ENCODE measurements at regions not wholly inside any gene's neighbourhood (a gene's known extent, or its start where the extent isn't known, plus 50 kb on each side); places are given as distances from the start of the nearest gene placed in this dataset.

DNA sequence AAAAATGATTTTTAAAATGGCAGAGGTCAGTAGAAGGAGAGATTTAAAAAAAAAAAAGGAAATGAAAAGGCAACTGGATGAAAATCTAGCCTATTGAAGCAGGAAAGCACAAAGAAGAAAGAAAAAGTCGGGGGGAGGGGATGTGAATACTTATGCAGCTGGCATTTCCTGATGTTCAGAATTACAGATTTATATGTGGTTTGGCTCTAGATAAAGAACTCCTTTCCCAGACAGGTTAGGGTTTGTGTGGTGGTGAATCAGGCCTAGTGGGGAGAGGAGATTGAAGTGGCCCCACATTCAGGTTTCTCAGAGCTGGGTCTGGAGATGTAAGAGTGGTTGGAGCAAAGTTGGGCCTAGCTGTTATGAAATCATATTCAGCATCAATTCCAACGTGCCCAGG is 394.4 kb downstream of the FIGN start:
- Histone ChIP-seq H3K79me2 (replicated peaks; ENCODE audit: insufficient read depth, low read length) (no peaks in the 10 kb centered on the region), H3K36me3 (ENCODE audit: insufficient read depth, low read length) (no peaks in the 10 kb centered on the region), H3K27me3 (ENCODE audit: insufficient read depth, low read depth, low read length) (no peaks in the 10 kb centered on the region), H3F3A (ENCODE audit: insufficient read depth, low read length, poor library complexity, severe bottlenecking) (no peaks in the 10 kb centered on the region), H3K9me2 (ENCODE audit: insufficient read depth, low read length) (no peaks in the 10 kb centered on the region), H4K20me1 (ENCODE audit: insufficient read depth) (no peaks in the 10 kb centered on the region), H3K27ac (ENCODE audit: low read length) (no peak overlapping the region), H3K4me2 (ENCODE audit: low read length) (no peak overlapping the region), H2AFZ (ENCODE audit: low read depth, low read length) (no peak overlapping the region), H3K9me3 (ENCODE audit: low read length) (no peaks in the 10 kb centered on the region), H3K4me3 (ENCODE audit: low read length) (no peak overlapping the region), H3K9ac (ENCODE audit: low read length) (no peak overlapping the region)
- no peak for TF ChIP-seq EP300 (conservative IDR thresholded peaks at IDR 0.05; ENCODE audit: poor library complexity, severe bottlenecking)
- TF ChIP-seq MXI1 (conservative IDR thresholded peaks at IDR 0.05; ENCODE audit: poor library complexity, severe bottlenecking), result no peak
- no peak for TF ChIP-seq RAD21 (conservative IDR thresholded peaks at IDR 0.05)
- no peak for TF ChIP-seq TAF1 (IDR thresholded peaks at IDR 0.05; ENCODE audit: low read depth)
- TF ChIP-seq, protein P1, sequence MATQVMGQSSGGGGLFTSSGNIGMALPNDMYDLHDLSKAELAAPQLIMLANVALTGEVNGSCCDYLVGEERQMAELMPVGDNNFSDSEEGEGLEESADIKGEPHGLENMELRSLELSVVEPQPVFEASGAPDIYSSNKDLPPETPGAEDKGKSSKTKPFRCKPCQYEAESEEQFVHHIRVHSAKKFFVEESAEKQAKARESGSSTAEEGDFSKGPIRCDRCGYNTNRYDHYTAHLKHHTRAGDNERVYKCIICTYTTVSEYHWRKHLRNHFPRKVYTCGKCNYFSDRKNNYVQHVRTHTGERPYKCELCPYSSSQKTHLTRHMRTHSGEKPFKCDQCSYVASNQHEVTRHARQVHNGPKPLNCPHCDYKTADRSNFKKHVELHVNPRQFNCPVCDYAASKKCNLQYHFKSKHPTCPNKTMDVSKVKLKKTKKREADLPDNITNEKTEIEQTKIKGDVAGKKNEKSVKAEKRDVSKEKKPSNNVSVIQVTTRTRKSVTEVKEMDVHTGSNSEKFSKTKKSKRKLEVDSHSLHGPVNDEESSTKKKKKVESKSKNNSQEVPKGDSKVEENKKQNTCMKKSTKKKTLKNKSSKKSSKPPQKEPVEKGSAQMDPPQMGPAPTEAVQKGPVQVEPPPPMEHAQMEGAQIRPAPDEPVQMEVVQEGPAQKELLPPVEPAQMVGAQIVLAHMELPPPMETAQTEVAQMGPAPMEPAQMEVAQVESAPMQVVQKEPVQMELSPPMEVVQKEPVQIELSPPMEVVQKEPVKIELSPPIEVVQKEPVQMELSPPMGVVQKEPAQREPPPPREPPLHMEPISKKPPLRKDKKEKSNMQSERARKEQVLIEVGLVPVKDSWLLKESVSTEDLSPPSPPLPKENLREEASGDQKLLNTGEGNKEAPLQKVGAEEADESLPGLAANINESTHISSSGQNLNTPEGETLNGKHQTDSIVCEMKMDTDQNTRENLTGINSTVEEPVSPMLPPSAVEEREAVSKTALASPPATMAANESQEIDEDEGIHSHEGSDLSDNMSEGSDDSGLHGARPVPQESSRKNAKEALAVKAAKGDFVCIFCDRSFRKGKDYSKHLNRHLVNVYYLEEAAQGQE (IDR thresholded peaks at IDR 0.05; ENCODE audit: borderline replicate concordance), result no peak
- TF ChIP-seq EZH2 (IDR thresholded peaks at IDR 0.05; ENCODE audit: borderline replicate concordance, insufficient read depth, low read length, poor library complexity, severe bottlenecking), result no peak
- TF ChIP-seq SMC3 (conservative IDR thresholded peaks at IDR 0.05; ENCODE audit: poor library complexity), result no peak
- TF ChIP-seq CTCF (IDR thresholded peaks at IDR 0.05; ENCODE audit: poor library complexity, severe bottlenecking), result no peak
- no peak for TF ChIP-seq POLR2AphosphoS5 (IDR thresholded peaks at IDR 0.05)

DNA sequence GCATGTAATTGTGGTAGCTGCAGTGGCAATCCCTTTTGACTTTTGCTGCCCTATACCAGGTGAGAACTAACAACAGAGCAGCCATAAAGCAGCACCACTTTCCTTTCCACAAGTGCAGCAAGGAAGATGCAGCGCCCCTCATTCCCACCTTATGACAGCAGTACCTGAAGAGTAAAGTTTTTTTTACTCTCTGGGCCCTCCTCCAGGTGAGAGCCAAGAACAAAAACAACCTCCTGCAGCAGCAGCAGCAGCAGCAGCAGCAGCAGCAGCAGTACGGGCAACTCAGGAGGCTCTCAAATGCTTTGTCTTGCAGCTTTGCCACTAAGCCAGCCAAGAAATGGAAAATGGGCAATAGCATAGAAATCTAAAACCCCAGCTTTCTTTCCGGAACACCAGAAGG is 397.5 kb downstream of the FIGN start:
- H3K27me3 ChIP-seq (ENCODE audit: insufficient read depth, low read depth, low read length), result no peaks in the 10 kb centered on the region
- no peak overlapping the region for H3K27ac ChIP-seq (ENCODE audit: low read length)
- H3F3A ChIP-seq (ENCODE audit: insufficient read depth, low read length, poor library complexity, severe bottlenecking), result no peaks in the 10 kb centered on the region
- no peaks in the 10 kb centered on the region for H3K9me2 ChIP-seq (ENCODE audit: insufficient read depth, low read length)
- TF ChIP-seq CTCF (IDR thresholded peaks at IDR 0.05; ENCODE audit: poor library complexity, severe bottlenecking), result no peak
- TF ChIP-seq EP300 (conservative IDR thresholded peaks at IDR 0.05; ENCODE audit: poor library complexity, severe bottlenecking), result no peak
- no peak for TF ChIP-seq TAF1 (IDR thresholded peaks at IDR 0.05; ENCODE audit: low read depth)
- TF ChIP-seq, protein P1 (IDR thresholded peaks at IDR 0.05; ENCODE audit: borderline replicate concordance), result no peak
- TF ChIP-seq POLR2AphosphoS5 (IDR thresholded peaks at IDR 0.05), result no peak
- no peak for TF ChIP-seq EZH2 (IDR thresholded peaks at IDR 0.05; ENCODE audit: borderline replicate concordance, insufficient read depth, low read length, poor library complexity, severe bottlenecking)
- TF ChIP-seq MXI1 (conservative IDR thresholded peaks at IDR 0.05; ENCODE audit: poor library complexity, severe bottlenecking), result no peak
- no peak for TF ChIP-seq RAD21 (conservative IDR thresholded peaks at IDR 0.05)
- no peak for TF ChIP-seq SMC3 (conservative IDR thresholded peaks at IDR 0.05; ENCODE audit: poor library complexity)
- H3K36me3 ChIP-seq (ENCODE audit: insufficient read depth, low read length), result no peaks in the 10 kb centered on the region
- H3K9me3 ChIP-seq (ENCODE audit: low read length), result no peaks in the 10 kb centered on the region
- no peak overlapping the region for H3K9ac ChIP-seq (ENCODE audit: low read length)
- H4K20me1 ChIP-seq (ENCODE audit: insufficient read depth), result no peaks in the 10 kb centered on the region
- no peak overlapping the region for H2AFZ ChIP-seq (ENCODE audit: low read depth, low read length)
- H3K79me2 ChIP-seq (replicated peaks; ENCODE audit: insufficient read depth, low read length), result no peaks in the 10 kb centered on the region
- no peak overlapping the region for H3K4me2 ChIP-seq (ENCODE audit: low read length)
- no peak overlapping the region for H3K4me3 ChIP-seq (ENCODE audit: low read length)
